ENCODE measurements at regions not wholly inside any gene's neighbourhood (a gene's known extent, or its start where the extent isn't known, plus 50 kb on each side); places are given as distances from the start of the nearest gene placed in this dataset.

DNA sequence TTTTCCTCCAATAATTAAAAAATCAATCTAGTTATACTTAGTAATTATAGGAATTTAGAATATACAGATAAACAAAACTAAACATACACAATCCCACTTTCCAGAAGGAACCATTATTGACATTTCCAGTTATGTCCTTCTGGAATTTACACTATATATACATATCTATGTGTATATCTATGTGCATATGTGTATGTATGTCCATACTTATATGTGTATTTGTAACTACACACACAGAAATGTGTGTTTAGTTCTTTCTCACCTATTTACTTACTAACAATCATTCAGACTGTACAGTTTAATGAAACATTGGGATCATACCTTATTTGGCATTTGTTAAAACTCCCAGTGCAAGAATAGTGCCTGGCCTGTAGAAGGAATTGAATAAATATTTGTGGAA, 126.4 kb downstream of the FHIP1A start:
- TF ChIP-seq POLR2A (IDR thresholded peaks at IDR 0.05) = no peak
- TF ChIP-seq, protein P1, sequence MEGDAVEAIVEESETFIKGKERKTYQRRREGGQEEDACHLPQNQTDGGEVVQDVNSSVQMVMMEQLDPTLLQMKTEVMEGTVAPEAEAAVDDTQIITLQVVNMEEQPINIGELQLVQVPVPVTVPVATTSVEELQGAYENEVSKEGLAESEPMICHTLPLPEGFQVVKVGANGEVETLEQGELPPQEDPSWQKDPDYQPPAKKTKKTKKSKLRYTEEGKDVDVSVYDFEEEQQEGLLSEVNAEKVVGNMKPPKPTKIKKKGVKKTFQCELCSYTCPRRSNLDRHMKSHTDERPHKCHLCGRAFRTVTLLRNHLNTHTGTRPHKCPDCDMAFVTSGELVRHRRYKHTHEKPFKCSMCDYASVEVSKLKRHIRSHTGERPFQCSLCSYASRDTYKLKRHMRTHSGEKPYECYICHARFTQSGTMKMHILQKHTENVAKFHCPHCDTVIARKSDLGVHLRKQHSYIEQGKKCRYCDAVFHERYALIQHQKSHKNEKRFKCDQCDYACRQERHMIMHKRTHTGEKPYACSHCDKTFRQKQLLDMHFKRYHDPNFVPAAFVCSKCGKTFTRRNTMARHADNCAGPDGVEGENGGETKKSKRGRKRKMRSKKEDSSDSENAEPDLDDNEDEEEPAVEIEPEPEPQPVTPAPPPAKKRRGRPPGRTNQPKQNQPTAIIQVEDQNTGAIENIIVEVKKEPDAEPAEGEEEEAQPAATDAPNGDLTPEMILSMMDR (IDR thresholded peaks at IDR 0.05) = no peak
